Psoas muscle (tissue), 7 donors: ENCODE measurements at regions not wholly inside any gene's neighbourhood (a gene's known extent, or its start where the extent isn't known, plus 50 kb on each side); places are given as distances from the start of the nearest gene placed in this dataset.

ENCODE experiments used
- ATAC-seq, 4 donors: fragments of 200-7000 bp; cut with Tn5 transposase; one replicate each; pipeline ENCODE4 v1.9.1; 2020; ENCODE audit warnings: moderate library complexity in 3 of 4, mild to moderate bottlenecking in 2 of 4
- DNase-seq, 2 donors: peaks; one replicate each; pipeline ENCODE4 v3.0.0-alpha.2; 2020
- H3K27ac ChIP-seq: fragments of 200-600 bp; one replicate; pipeline ENCODE4 v1.8.0; 2022
- H3K27me3 ChIP-seq, 3 donors: fragments of 200-600 bp in 1 of 3; one replicate each; pipeline versions ENCODE4 v1.6.1 to v1.8.0; 2013 to 2022; ENCODE audit warnings: low read length in 2 of 3, mild to moderate bottlenecking in 2 of 3, moderate library complexity in 1 of 3; ENCODE audit not compliant: insufficient read depth in 3 of 3
- H3K36me3 ChIP-seq, 2 donors: fragments of 200-600 bp in 1 of 2; one replicate each; pipeline versions ENCODE4 v1.6.1 to v1.8.0; 2013 to 2022; ENCODE audit warnings: low read depth in 1 of 2, mild to moderate bottlenecking in 1 of 2, moderate library complexity in 1 of 2; ENCODE audit not compliant: insufficient read depth in 1 of 2
- H3K4me1 ChIP-seq: fragments of 200-600 bp; one replicate; pipeline ENCODE4 v1.8.0; 2022
- H3K4me3 ChIP-seq: fragments of 200-600 bp; one replicate; pipeline ENCODE4 v1.8.0; 2022; ENCODE audit warnings: mild to moderate bottlenecking
- H3K9me3 ChIP-seq: fragments of 200-600 bp; one replicate; pipeline ENCODE4 v1.8.0; 2022
- WGBS, 3 donors: extraction: QIAGEN DNeasy Blood & Tissue Kit; methylation state at CpG; one replicate each; pipeline versions ENCODE4 v1.1.6 to v1.1.7; 2013; 5-methylcytosine and 5-hydroxymethylcytosine counted together
- intact Hi-C, 2 donors: fragments of 100-400 bp; cut with DNase I; formaldehyde crosslinking; loops; one replicate each; pipeline versions ENCODE4 v1.11.0 to v1.14.2; 2022
- TF ChIP-seq, protein P1 (sequence below): fragments of 200-600 bp; IDR thresholded peaks from one replicate; pipeline ENCODE4 v1.8.0; 2022; ENCODE audit warnings: antibody characterized with exemption
- donor health status: healthy with polysubstance abuse.
- donor health status: DM: no; HTN: no; CAD: no; lungs with moderate emphysema.
- donor health status: Bipolar disorder and iron deficiency.
- donor health status: healthy.
- donor health status: DM: yes; HTN: yes; CAD: no.
- donor health status: DM: no; HTN: no; CAD: no.
- donor health status: DM: yes; HTN: yes; CAD: no.

DNA sequence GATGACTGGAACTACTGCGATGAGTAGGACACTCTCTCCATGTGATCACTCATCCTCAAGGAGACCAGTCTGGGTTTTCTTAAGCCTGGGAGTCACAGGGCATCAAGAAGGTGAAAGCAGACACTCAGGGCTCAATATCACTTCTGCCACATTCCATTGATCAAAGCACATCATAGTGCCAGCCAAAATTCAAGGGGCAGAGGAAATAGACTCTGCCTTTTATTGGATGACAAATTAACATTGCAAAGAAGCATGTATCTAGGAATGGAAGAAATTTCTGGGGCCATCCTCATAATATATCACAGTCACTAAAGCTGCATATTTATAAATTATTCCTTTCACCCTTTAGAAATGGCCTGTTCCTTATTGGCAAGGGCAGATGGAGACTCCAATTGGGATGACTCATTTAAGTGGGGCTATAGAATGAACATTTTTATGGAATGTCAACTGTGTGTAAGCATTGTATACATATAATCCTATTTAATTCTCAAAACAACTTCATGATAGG, 114.8 kb upstream of the CDC42EP3 start:
- H3K9me3 ChIP-seq: peaks cover 13% of the 10 kb centered on the region
- peaks cover 17% of the 10 kb centered on the region for H3K4me1 ChIP-seq
- H3K4me3 ChIP-seq: no peak overlapping the region
- H3K36me3 ChIP-seq: no peaks in the 10 kb centered on the region
- peak overlapping the region; percentile 66 for H3K27ac ChIP-seq
- ATAC-seq: peak; percentile 29 to 68 (median 58)
- WGBS, 3 donors: 42 to 71% (median 47%) methylated on average over 1 of the region's 1 CpG
- no peak for DNase-seq
- TF ChIP-seq, protein P1, sequence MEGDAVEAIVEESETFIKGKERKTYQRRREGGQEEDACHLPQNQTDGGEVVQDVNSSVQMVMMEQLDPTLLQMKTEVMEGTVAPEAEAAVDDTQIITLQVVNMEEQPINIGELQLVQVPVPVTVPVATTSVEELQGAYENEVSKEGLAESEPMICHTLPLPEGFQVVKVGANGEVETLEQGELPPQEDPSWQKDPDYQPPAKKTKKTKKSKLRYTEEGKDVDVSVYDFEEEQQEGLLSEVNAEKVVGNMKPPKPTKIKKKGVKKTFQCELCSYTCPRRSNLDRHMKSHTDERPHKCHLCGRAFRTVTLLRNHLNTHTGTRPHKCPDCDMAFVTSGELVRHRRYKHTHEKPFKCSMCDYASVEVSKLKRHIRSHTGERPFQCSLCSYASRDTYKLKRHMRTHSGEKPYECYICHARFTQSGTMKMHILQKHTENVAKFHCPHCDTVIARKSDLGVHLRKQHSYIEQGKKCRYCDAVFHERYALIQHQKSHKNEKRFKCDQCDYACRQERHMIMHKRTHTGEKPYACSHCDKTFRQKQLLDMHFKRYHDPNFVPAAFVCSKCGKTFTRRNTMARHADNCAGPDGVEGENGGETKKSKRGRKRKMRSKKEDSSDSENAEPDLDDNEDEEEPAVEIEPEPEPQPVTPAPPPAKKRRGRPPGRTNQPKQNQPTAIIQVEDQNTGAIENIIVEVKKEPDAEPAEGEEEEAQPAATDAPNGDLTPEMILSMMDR: no peak
- intact Hi-C loops: loop anchor here in 1 of 2 donors (2.0 kb wide), 1 partner anchor 113 kb away; no protein-coding TSS in a partner anchor
- no peaks in the 10 kb centered on the region for H3K27me3 ChIP-seq

DNA sequence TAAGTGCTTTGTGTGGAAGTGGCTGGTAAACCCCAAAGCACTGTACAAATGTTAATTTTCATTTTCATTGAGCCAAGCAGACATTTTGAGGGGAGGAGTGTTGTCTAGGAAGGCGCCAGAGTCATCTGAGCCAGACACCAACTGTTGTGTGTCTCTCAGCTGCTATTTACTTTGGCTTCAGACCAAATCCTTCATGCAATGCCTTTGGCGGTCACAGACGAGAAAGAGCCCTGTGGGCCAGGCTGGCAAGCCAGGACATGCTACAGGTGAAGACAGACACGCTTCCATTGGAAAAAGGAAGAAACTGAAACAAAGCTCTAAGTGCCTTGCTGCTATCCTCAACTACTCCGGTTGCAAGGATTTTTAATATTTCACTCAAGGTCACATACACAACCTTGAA, 115.4 kb upstream of the CDC42EP3 start:
- intact Hi-C loops: loop anchor here in 1 of 2 donors (2.0 kb wide), 1 partner anchor 114 kb away; no protein-coding TSS in a partner anchor
- Histone ChIP-seq H3K9me3 (peaks cover 13% of the 10 kb centered on the region), H3K36me3 (no peaks in the 10 kb centered on the region), H3K4me1 (peaks cover 12% of the 10 kb centered on the region), H3K27ac (peak overlapping the region; percentile 68), H3K27me3 (no peaks in the 10 kb centered on the region), H3K4me3 (no peak overlapping the region)
- DNase-seq: peak; percentile 28 to 58
- ATAC-seq: peak; percentile 91 to 94 (median 92)
- TF ChIP-seq, protein P1: no peak
- 13 to 25% (median 24%) methylated on average over 5 of the region's 5 CpGs for WGBS, 3 donors

DNA sequence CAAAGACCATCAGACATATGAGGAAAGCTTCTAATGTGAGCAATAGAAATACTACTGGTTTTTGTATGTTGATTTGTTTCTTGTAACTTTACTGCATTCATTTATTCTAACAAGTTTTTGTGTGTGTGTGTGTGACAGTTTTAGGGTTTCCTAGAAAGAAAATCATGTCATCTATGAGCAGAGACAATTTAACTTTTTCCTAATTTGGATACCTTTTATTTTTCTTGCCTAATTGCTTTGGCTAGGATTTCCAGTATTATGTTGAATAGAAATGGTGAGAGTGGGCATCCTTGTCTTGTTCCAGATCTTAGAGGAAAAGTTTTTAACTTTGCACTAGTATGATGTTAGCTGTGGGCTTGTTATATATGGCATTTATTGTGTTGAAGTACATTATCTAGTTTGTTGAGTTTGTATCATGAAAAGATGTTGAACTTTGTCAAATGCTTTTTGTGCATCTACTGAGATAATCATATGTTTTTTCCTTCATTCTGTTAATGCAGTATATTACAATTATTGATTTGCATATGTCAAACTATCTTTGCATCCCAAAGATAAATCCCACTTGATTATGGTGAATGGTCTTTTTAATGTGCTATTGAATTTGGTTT, 117.3 kb upstream of the CDC42EP3 start:
- peaks cover 10% of the 10 kb centered on the region for H3K4me1 ChIP-seq
- DNase-seq: no peak
- intact Hi-C loops: no loop called here

DNA sequence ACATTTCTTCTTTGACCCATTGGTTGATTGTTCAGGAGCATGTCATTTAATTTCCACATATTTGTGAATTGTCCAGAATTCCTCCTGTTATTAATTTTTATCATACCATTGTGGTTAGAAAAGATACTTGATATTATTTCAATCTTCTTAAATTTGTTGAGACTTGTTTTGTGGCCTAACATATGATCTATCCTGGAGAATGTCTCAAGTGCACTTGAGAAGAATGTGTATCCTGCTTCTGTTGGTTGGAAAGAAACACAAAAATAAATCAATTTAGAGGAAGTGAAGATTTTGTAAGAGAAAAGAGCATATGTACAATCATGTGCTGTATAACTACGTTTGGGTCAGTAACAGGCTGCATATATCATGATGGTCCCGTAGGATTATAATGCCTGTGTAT, 118.6 kb upstream of the CDC42EP3 start:
- Histone ChIP-seq H3K9me3 (peaks cover 13% of the 10 kb centered on the region), H3K4me3 (no peak overlapping the region), H3K36me3 (no peaks in the 10 kb centered on the region), H3K4me1 (peaks cover 20% of the 10 kb centered on the region), H3K27me3 (no peaks in the 10 kb centered on the region), H3K27ac (no peak overlapping the region)
- DNase-seq (no peak), ATAC-seq (no peak)
- TF ChIP-seq, protein P1: no peak
- intact Hi-C loops: no loop called here
- WGBS, 3 donors: 79 to 86% (median 84%) methylated on average over 2 of the region's 2 CpGs

More for the DNA sequence above, 117.3 kb upstream of the CDC42EP3 start:
- H3K4me3 ChIP-seq: no peak overlapping the region
- TF ChIP-seq, protein P1: no peak
- H3K36me3 ChIP-seq: no peaks in the 10 kb centered on the region
- no peak for ATAC-seq
- H3K9me3 ChIP-seq: peaks cover 13% of the 10 kb centered on the region
- H3K27me3 ChIP-seq: no peaks in the 10 kb centered on the region
- no peak overlapping the region for H3K27ac ChIP-seq

DNA sequence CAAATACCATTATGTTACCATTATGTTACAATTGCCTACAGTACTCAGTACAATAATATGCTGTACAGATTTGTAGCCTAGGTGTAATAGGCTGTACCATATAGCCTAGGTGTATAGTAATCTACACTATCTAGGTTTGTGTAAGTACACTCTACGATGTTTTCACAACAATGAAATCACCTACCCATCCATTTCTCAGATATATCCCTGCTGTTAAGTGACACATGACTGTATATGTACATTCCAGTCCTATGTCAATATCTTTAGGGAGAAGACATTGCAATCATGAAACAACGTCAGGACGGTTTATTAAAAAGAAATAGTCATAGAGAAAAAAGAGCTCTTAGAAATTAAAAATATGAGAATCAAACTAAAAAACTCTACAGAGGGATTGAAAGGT, 119.0 kb upstream of the CDC42EP3 start:
- intact Hi-C loops: no loop called here

More for the DNA sequence above, 119.0 kb upstream of the CDC42EP3 start:
- Histone ChIP-seq H3K27me3 (no peaks in the 10 kb centered on the region), H3K4me3 (no peak overlapping the region), H3K4me1 (peaks cover 25% of the 10 kb centered on the region), H3K9me3 (peaks cover 13% of the 10 kb centered on the region), H3K36me3 (no peaks in the 10 kb centered on the region), H3K27ac (no peak overlapping the region)
- DNase-seq (no peak), ATAC-seq (no peak)
- 79 to 95% (median 92%) methylated on average over 3 of the region's 3 CpGs for WGBS, 3 donors
- TF ChIP-seq, protein P1: no peak
